Coronary artery (tissue), 2 donors: ENCODE measurements at regions not wholly inside any gene's neighbourhood (a gene's known extent, or its start where the extent isn't known, plus 50 kb on each side); places are given as distances from the start of the nearest gene placed in this dataset.

Experiments
- DNase-seq: peaks from one replicate; pipeline ENCODE4 v3.0.0-alpha.2; 2017; ENCODE audit warnings: low spot score
- H3K27ac ChIP-seq, 2 donors: fragments of 200-600 bp; sonication (generic); one replicate each; pipeline ENCODE4 v1.5.1; 2016 to 2019
- H3K4me3 ChIP-seq: fragments of 200-600 bp; sonication (generic); 2 replicates; pipeline ENCODE4 v1.5.1; 2016; ENCODE audit warnings: mild to moderate bottlenecking, moderate library complexity
- TF ChIP-seq, protein P1 (sequence below): fragments of 200-600 bp; sonication (generic); IDR thresholded peaks from one replicate; pipeline ENCODE4 v1.5.1; 2019; ENCODE audit warnings: antibody characterized with exemption

DNA sequence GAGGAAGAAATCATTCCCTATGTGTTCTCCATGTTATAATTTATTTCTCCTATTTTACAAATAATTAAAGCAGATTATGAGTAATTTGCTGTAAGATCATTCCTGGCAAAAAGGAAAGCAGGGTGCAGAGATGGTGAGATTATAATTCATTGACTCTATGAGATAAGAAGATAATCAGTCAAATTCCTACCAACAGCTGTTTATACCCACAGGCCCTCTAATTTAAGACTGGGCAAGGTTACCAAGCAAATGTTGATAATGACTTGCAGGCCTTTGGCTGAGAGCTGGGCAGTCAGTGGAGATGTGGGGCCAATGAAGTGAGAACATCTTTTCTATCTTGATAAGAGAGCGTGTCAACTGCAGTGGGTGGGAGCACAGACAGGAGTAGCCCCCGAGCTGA lies 222.7 kb downstream of the ICE1 start:
- Histone ChIP-seq H3K4me3 (no peak overlapping the region), H3K27ac (no peak overlapping the region)
- no peak for DNase-seq
- TF ChIP-seq, protein P1, sequence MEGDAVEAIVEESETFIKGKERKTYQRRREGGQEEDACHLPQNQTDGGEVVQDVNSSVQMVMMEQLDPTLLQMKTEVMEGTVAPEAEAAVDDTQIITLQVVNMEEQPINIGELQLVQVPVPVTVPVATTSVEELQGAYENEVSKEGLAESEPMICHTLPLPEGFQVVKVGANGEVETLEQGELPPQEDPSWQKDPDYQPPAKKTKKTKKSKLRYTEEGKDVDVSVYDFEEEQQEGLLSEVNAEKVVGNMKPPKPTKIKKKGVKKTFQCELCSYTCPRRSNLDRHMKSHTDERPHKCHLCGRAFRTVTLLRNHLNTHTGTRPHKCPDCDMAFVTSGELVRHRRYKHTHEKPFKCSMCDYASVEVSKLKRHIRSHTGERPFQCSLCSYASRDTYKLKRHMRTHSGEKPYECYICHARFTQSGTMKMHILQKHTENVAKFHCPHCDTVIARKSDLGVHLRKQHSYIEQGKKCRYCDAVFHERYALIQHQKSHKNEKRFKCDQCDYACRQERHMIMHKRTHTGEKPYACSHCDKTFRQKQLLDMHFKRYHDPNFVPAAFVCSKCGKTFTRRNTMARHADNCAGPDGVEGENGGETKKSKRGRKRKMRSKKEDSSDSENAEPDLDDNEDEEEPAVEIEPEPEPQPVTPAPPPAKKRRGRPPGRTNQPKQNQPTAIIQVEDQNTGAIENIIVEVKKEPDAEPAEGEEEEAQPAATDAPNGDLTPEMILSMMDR, result no peak

GRCh38 chr5:5644249-5644648 lies 221.8 kb downstream of the ICE1 start:
- TF ChIP-seq, protein P1, result no peak
- Histone ChIP-seq H3K4me3 (no peak overlapping the region), H3K27ac (peak overlapping the region in 1 of 2 donors; percentile 51)
- DNase-seq, result no peak

GRCh38 chr5:5643481-5643880 lies 221.0 kb downstream of the ICE1 start:
- H3K27ac ChIP-seq, result no peak overlapping the region
- no peak for DNase-seq
- TF ChIP-seq, protein P1, result no peak

DNA sequence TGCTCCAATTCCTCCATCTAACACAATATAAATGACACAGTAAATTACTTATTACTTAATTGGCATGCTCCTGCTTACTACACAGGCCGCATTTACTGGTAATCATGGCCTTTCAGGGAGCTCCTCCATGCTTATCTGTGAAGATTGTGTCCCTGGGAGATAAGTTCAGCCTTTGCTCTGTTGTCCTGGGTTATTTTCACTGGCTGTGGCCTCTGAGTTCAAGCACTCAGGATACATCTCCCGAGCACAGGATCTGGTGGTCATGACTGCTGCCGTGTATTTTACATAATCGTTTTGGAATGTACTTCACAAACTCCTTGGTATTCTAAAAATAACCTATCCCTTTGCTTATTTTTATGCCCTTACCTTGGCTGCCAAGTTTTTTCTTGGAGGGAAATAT lies 215.7 kb downstream of the ICE1 start:
- no peak for DNase-seq
- Histone ChIP-seq H3K4me3 (no peak overlapping the region), H3K27ac (peak overlapping the region; percentile 72 to 79)
- TF ChIP-seq, protein P1, result no peak

More at GRCh38 chr5:5643481-5643880, 221.0 kb downstream of the ICE1 start:
- H3K4me3 ChIP-seq, result no peak overlapping the region

DNA sequence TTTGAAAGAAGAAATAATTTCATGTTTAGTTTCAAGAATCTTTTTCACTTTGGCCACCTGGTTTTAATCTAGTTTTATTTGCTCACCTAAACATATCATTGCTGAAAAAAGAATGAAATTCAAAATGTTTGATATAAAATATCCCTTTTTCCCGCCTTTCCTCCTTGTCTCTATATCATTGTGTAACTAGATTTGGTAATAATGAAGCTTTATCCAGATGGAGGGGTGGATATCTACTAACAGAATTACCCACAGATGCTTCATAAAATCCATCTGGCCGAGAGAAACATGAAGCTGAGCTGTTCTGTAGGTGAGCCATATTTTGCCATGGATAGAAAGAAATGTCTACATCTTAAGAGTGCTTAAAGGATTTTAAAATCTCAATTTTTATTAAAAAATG lies 214.7 kb downstream of the ICE1 start:
- H3K27ac ChIP-seq, result no peak overlapping the region
- no peak for DNase-seq
- no peak overlapping the region for H3K4me3 ChIP-seq
- TF ChIP-seq, protein P1, result no peak

DNA sequence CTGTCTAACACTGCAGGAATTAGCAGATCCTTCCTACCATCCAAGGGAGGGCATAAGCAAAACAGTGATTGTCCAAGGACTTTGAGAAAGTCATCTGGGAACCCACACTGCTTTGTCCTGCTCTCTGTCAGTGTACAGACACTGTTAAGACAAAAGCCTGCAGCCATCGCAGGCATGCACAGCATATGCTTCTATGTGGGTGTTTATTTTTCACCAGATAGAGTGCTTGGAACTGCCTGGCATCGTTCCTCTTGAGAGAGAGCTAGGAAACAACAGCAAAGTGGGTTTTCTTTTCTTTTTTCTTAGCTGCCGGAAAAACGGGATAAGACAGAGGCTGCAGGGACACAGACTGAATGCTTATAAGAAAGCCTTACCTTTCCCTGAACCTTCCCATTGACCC lies 212.3 kb downstream of the ICE1 start:
- Histone ChIP-seq H3K27ac (no peak overlapping the region), H3K4me3 (no peak overlapping the region)
- TF ChIP-seq, protein P1, result no peak
- no peak for DNase-seq

DNA sequence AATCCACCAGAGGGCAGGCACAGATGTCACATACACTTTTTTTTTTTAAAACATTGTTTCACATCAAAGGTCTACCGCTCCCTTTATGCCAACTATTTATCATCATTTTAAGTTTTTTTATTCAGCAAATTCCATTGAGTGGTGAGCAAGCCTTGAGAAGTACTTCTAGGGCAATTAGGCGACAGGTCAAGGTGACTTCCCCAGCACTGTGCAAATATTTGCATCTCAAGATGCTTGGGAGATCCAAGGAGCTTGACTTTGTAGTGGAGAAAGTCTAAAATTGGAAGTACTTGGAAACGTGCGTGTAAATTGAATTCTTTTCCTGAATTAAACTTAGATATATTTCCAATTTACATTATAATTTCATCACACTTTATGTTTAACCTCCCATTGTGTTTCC lies 211.1 kb downstream of the ICE1 start:
- TF ChIP-seq, protein P1, result no peak
- Histone ChIP-seq H3K27ac (no peak overlapping the region), H3K4me3 (no peak overlapping the region)
- DNase-seq, result no peak
